Osteoblast (primary cell): ENCODE measurements at regions not wholly inside any gene's neighbourhood (a gene's known extent, or its start where the extent isn't known, plus 50 kb on each side); places are given as distances from the start of the nearest gene placed in this dataset.

ENCODE experiments used
- DNase-seq: peaks from one replicate; pipeline ENCODE4 v3.0.0; 2011; ENCODE audit warnings: low spot score, mixed read lengths; ENCODE audit not compliant: insufficient read length; ENCODE audit errors: missing footprints
- H2AFZ ChIP-seq: 2 replicates; pipeline ENCODE4 v1.6.0; 2011; ENCODE audit warnings: mild to moderate bottlenecking, low read length
- H3K27ac ChIP-seq: 2 replicates; pipeline ENCODE4 v1.5.1; 2011; ENCODE audit warnings: mild to moderate bottlenecking, low read depth, low read length, moderate library complexity
- H3K27me3 ChIP-seq: 2 replicates; pipeline ENCODE4 v1.6.0; 2012; ENCODE audit warnings: mild to moderate bottlenecking, control low read depth, inconsistent platforms, low read length, moderate library complexity; ENCODE audit not compliant: insufficient read depth
- H3K36me3 ChIP-seq: 2 replicates; pipeline ENCODE4 v1.5.1; 2011; ENCODE audit warnings: mild to moderate bottlenecking, low read length, control low read depth, moderate library complexity; ENCODE audit not compliant: insufficient read depth
- H3K4me1 ChIP-seq: 2 replicates; pipeline ENCODE4 v1.5.1; 2011; ENCODE audit warnings: mild to moderate bottlenecking, low read length, control low read depth, moderate library complexity; ENCODE audit not compliant: insufficient read depth
- H3K4me2 ChIP-seq: 2 replicates; pipeline ENCODE4 v1.6.0; 2011; ENCODE audit warnings: mild to moderate bottlenecking, low read length; ENCODE audit not compliant: insufficient read depth
- H3K4me3 ChIP-seq: fragments of 200-600 bp; sonication (generic); 3 replicates; pipeline ENCODE4 v1.5.1; 2012; ENCODE audit warnings: mild to moderate bottlenecking, low read length, inconsistent platforms; ENCODE audit not compliant: insufficient read depth
- H3K79me2 ChIP-seq: 2 replicates; pipeline ENCODE4 v1.6.0; 2012; ENCODE audit warnings: mild to moderate bottlenecking, low read length, control low read depth, inconsistent platforms; ENCODE audit not compliant: insufficient read depth
- H3K9me3 ChIP-seq: 2 replicates; pipeline ENCODE4 v1.5.1; 2011; ENCODE audit warnings: low read depth, low read length, control low read depth
- H4K20me1 ChIP-seq: 2 replicates; pipeline ENCODE4 v1.6.0; 2012; ENCODE audit warnings: mild to moderate bottlenecking, low read length, control low read depth; ENCODE audit not compliant: insufficient read depth
- CTCF ChIP-seq: IDR thresholded peaks from 2 replicates; pipeline ENCODE4 v1.5.1; 2011; ENCODE audit warnings: mild to moderate bottlenecking, low read depth, low read length, moderate library complexity; ENCODE audit errors: extremely low read depth

- H3K4me2 ChIP-seq, result no peak overlapping the region
- no peaks in the 10 kb centered on the region for H4K20me1 ChIP-seq
- H3K4me1 ChIP-seq, result no peaks in the 10 kb centered on the region
- H3K27me3 ChIP-seq, result no peaks in the 10 kb centered on the region
- H3K9me3 ChIP-seq, result no peaks in the 10 kb centered on the region
- H2AFZ ChIP-seq, result no peak overlapping the region
- H3K4me3 ChIP-seq, result no peak overlapping the region
- TF ChIP-seq CTCF, result no peak
- DNase-seq, result no peak
- H3K36me3 ChIP-seq, result no peaks in the 10 kb centered on the region
- no peaks in the 10 kb centered on the region for H3K79me2 ChIP-seq
- H3K27ac ChIP-seq, result no peak overlapping the region
Measured at GRCh38 chrX:88883200-88883599, 136.2 kb downstream of the CPXCR1 start.

- no peaks in the 10 kb centered on the region for H3K27me3 ChIP-seq
- TF ChIP-seq CTCF, result no peak
- no peak overlapping the region for H3K4me2 ChIP-seq
- no peak overlapping the region for H3K27ac ChIP-seq
- H4K20me1 ChIP-seq, result no peaks in the 10 kb centered on the region
- H3K79me2 ChIP-seq, result no peaks in the 10 kb centered on the region
- no peaks in the 10 kb centered on the region for H3K4me1 ChIP-seq
- no peak overlapping the region for H3K4me3 ChIP-seq
- no peak overlapping the region for H2AFZ ChIP-seq
- no peaks in the 10 kb centered on the region for H3K36me3 ChIP-seq
- no peaks in the 10 kb centered on the region for H3K9me3 ChIP-seq
- no peak for DNase-seq
Measured at GRCh38 chrX:88886908-88887307, 139.9 kb downstream of the CPXCR1 start.

- no peak for TF ChIP-seq CTCF
- Histone ChIP-seq H3K36me3 (no peaks in the 10 kb centered on the region), H3K27ac (no peak overlapping the region), H3K79me2 (no peaks in the 10 kb centered on the region), H3K4me2 (no peak overlapping the region), H4K20me1 (no peaks in the 10 kb centered on the region), H2AFZ (no peak overlapping the region), H3K4me3 (no peak overlapping the region), H3K27me3 (no peaks in the 10 kb centered on the region), H3K9me3 (no peaks in the 10 kb centered on the region), H3K4me1 (no peaks in the 10 kb centered on the region)
- DNase-seq, result no peak
Measured at GRCh38 chrX:88903989-88904718, 157.1 kb downstream of the CPXCR1 start.

- Histone ChIP-seq H3K27ac (no peak overlapping the region), H2AFZ (no peak overlapping the region), H3K36me3 (no peaks in the 10 kb centered on the region), H3K4me2 (no peak overlapping the region), H3K9me3 (no peaks in the 10 kb centered on the region), H4K20me1 (no peaks in the 10 kb centered on the region), H3K4me1 (no peaks in the 10 kb centered on the region), H3K79me2 (no peaks in the 10 kb centered on the region), H3K27me3 (no peaks in the 10 kb centered on the region), H3K4me3 (no peak overlapping the region)
- no peak for TF ChIP-seq CTCF
- DNase-seq, result no peak
Measured at GRCh38 chrX:88908056-88908455, 161.0 kb downstream of the CPXCR1 start.
